HS-27A (cell line): ENCODE measurements at regions not wholly inside any gene's neighbourhood (a gene's known extent, or its start where the extent isn't known, plus 50 kb on each side); places are given as distances from the start of the nearest gene placed in this dataset.

Source experiments
- DNase-seq: peaks from one replicate; pipeline ENCODE4 v3.0.0-alpha.2; 2012; ENCODE audit warnings: low read depth, missing footprints

- DNase-seq: no peak
Observed at GRCh38 chr3:124443446-124443845, 286.8 kb upstream of the UMPS start.

GRCh38 chr3:124444075-124444474, 286.2 kb upstream of the UMPS start:
- no peak for DNase-seq

GRCh38 chr3:124444896-124445295, 285.4 kb upstream of the UMPS start:
- DNase-seq: no peak

GRCh38 chr3:124447845-124448244, 282.4 kb upstream of the UMPS start:
- DNase-seq: no peak

- no peak for DNase-seq
Observed at GRCh38 chr3:124448954-124449353, 281.3 kb upstream of the UMPS start.

GRCh38 chr3:124450366-124450765, 279.9 kb upstream of the UMPS start:
- DNase-seq: no peak

- DNase-seq: no peak
Observed at GRCh38 chr3:124451630-124452317, 278.5 kb upstream of the UMPS start.

GRCh38 chr3:124453189-124453588, 277.1 kb upstream of the UMPS start:
- no peak for DNase-seq

GRCh38 chr3:124455891-124456290, 274.4 kb upstream of the UMPS start:
- no peak for DNase-seq

- no peak for DNase-seq
Observed at GRCh38 chr3:124456506-124456905, 273.7 kb upstream of the UMPS start.

GRCh38 chr3:124459678-124460077, 270.6 kb upstream of the UMPS start:
- no peak for DNase-seq

- no peak for DNase-seq
Observed at GRCh38 chr3:124461126-124461525, 269.1 kb upstream of the UMPS start.

- no peak for DNase-seq
Observed at GRCh38 chr3:124461838-124462632, 268.2 kb upstream of the UMPS start.

- DNase-seq: no peak
Observed at GRCh38 chr3:124463234-124463633, 267.0 kb upstream of the UMPS start.

GRCh38 chr3:124467980-124468902, 262.0 kb upstream of the UMPS start:
- DNase-seq: peak; percentile 27

GRCh38 chr3:124469555-124469954, 260.7 kb upstream of the UMPS start:
- no peak for DNase-seq

- no peak for DNase-seq
Observed at GRCh38 chr3:124478830-124479229, 251.4 kb upstream of the UMPS start.

- no peak for DNase-seq
Observed at GRCh38 chr3:124483915-124484470, 246.3 kb upstream of the UMPS start.

- no peak for DNase-seq
Observed at GRCh38 chr3:124486324-124486723, 243.9 kb upstream of the UMPS start.

- no peak for DNase-seq
Observed at GRCh38 chr3:124489506-124489905, 240.7 kb upstream of the UMPS start.

GRCh38 chr3:124491098-124491497, 239.2 kb upstream of the UMPS start:
- no peak for DNase-seq

GRCh38 chr3:124491875-124492274, 238.4 kb upstream of the UMPS start:
- DNase-seq: no peak
